ENCODE measurements at regions not wholly inside any gene's neighbourhood (a gene's known extent, or its start where the extent isn't known, plus 50 kb on each side); places are given as distances from the start of the nearest gene placed in this dataset.

DNA sequence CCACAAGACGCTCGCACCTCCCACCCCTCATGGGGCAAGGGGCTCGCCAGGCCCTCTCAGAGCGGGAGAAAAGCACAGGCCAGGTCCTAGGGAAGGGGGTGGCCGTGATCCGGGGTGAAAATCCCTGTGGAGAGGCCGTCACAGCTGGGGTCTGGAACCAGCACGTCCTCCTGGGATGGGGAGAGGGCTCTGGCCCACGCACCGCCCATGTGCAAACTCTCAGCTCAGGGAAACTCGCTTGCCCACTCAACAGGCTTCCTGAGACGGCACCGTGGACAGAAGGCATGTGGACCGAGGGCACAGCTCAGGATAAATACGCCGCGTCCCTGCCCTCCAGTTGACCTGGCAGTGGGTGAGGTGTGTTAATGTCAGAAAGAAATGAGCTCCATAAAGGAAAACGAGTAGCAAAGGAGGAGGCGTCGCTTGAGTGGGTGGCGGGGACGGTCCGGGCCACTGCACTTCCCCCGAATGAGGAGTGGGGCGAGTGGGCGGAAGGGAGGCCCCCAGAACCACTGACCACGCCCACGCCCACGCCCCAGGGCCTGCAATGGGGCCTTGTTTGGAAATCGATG lies 57.6 kb upstream of the GALNT9 start:
- TF ChIP-seq, protein P1, sequence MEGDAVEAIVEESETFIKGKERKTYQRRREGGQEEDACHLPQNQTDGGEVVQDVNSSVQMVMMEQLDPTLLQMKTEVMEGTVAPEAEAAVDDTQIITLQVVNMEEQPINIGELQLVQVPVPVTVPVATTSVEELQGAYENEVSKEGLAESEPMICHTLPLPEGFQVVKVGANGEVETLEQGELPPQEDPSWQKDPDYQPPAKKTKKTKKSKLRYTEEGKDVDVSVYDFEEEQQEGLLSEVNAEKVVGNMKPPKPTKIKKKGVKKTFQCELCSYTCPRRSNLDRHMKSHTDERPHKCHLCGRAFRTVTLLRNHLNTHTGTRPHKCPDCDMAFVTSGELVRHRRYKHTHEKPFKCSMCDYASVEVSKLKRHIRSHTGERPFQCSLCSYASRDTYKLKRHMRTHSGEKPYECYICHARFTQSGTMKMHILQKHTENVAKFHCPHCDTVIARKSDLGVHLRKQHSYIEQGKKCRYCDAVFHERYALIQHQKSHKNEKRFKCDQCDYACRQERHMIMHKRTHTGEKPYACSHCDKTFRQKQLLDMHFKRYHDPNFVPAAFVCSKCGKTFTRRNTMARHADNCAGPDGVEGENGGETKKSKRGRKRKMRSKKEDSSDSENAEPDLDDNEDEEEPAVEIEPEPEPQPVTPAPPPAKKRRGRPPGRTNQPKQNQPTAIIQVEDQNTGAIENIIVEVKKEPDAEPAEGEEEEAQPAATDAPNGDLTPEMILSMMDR (IDR thresholded peaks at IDR 0.05; ENCODE audit: control insufficient read depth, extremely low read depth, insufficient read depth) = no peak
- no peak overlapping the region for H3K4me3 ChIP-seq (ENCODE audit: low read depth, low read length)
- DNase-seq (ENCODE audit: low read depth) = no peak

DNA sequence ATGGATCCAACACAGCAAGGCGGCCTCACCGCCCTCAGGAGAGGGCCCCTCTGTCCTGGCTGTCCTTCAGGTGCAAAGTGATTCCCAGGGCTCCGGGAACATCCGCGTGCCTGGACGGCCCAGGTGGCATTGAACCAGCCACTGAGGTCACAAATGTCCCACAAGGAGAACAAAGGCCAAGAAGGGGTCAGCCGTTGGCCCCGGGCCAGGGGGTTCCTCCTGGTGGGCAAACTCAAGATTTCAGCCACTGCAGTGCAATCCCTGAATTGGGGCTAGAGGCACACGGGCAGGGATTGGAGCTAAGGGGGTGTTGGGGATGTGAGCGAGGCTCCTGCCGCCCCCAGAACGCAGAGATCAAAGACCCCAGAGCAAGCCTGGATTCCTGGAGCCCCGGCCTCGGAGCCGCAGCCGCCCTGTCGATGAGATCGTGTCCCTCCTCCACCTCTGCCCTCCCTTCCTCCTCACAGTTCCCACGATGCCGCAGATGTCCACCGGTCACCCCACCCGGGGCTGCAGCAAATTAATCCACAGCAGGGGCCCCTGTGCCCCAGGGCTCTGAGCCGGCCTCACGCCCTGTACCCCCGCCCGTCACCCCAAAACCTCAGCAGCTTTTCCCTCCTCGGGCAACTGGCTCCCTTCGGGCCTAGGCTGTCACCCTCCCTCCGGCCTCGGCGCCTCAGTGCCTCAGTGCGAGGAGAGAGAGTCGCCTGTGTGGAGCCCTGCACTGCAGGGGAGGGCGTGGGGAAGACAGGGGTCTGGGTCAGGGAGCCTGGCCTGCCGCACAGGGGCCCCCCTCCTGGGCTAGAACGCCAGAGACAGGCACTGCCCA lies 56.7 kb upstream of the GALNT9 start:
- DNase-seq (ENCODE audit: low read depth) = no peak
- TF ChIP-seq, protein P1 (IDR thresholded peaks at IDR 0.05; ENCODE audit: control insufficient read depth, extremely low read depth, insufficient read depth) = no peak
- no peak overlapping the region for H3K4me3 ChIP-seq (ENCODE audit: low read depth, low read length)

DNA sequence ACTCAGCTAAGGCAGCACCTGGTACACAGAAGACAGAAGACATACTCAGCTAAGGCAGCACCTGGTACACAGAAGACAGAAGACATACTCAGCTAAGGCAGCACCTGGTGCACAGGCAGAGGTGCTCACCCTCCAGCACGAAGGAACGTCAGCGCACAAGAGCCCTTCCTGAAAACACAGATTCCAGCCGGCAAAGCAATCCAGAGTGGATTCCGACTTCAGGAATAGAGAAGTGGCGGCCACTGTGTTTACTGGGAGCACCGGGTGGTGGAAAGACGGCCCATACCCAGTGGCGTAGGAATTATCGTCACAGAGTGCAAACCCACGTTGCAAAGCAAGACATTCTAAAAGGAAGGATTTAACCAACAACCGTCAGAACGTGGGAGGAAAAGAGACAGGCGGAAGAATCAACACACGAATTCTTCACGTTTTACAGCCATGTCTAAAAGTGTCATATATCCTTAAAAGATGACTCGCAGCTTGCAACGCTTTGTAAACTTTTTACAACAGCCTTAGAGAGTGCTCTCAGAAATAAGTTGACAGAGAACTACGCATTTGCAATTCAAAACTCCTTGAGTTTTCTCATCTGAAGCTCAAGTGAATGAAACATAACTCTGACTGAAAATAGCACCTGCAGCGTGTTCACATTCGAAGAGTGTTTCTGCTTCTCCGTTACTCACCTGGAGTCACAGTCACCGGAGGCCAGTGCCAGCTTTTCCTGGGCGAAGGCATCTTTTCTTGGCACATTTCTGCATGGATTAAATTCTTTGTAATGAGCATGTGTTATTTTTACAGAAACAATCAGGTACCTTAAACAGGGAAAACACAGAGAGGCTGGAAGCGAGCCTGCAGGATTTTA lies 55.8 kb upstream of the GALNT9 start:
- TF ChIP-seq, protein P1 (IDR thresholded peaks at IDR 0.05; ENCODE audit: control insufficient read depth, extremely low read depth, insufficient read depth) = no peak
- no peak for DNase-seq (ENCODE audit: low read depth)
- no peak overlapping the region for H3K4me3 ChIP-seq (ENCODE audit: low read depth, low read length)

DNA sequence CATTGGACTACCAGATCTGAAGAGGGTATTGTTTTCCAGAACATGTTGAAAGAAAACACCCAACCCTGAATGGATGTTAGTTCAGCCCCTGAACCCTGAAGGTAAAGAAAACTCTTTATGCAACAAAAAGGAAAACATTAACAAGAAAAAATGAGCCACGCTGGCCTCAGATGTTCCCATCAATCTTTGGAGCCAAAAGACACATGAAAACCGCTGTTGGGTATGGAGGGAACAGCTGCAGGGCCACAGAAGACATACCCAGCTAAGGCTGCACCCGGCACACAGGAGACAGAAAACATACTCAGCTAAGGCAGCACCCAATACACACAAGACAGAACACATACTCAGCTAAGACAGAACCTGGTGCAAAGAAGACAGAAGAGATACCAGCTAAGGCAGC lies 51.3 kb upstream of the GALNT9 start:
- no peak for DNase-seq (ENCODE audit: low read depth)
- TF ChIP-seq, protein P1 (IDR thresholded peaks at IDR 0.05; ENCODE audit: control insufficient read depth, extremely low read depth, insufficient read depth) = no peak
- H3K4me3 ChIP-seq (ENCODE audit: low read depth, low read length) = no peak overlapping the region

DNA sequence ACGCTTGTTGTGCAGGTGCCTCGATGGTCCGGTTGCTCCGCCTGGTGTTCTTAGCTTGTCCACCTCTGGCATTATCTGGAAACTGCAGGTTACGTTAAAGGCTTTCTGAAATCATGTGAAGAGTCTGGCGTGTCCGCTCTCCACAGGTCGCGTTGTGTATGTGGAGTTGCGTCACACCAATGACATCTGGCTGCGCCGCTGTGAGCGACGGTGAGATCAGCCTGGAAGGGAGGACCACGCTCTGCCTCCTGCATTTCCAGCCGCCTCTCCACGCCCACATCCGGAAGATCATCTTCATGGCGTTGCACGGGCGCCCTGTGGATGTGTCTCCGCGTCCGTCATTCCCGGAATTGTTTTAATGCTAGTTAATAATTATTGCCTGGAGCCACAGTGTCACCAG lies 50.6 kb upstream of the GALNT9 start:
- TF ChIP-seq, protein P1 (IDR thresholded peaks at IDR 0.05; ENCODE audit: control insufficient read depth, extremely low read depth, insufficient read depth) = no peak
- DNase-seq (ENCODE audit: low read depth) = no peak
- H3K4me3 ChIP-seq (ENCODE audit: low read depth, low read length) = no peak overlapping the region

DNA sequence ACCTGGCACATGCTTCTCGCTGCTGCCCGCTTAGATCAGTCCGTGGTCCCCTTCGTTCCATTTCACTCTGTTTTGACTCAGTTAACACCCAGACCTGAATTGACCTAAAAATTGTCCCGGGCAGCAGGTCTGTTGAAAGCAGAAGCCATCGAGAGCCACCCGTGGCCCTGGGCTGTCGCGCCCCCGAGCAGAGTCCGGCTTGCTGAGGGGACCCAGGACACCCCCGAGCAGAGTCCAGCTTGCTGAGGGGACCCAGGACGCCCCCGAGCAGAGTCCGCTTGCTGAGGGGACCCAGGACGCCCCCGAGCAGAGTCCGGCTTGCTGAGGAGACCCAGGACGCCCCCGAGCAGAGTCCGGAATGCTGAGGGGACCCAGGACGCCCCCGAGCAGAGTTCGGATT lies 50.2 kb upstream of the GALNT9 start:
- TF ChIP-seq, protein P1 (IDR thresholded peaks at IDR 0.05; ENCODE audit: control insufficient read depth, extremely low read depth, insufficient read depth) = no peak
- no peak for DNase-seq (ENCODE audit: low read depth)
- H3K4me3 ChIP-seq (ENCODE audit: low read depth, low read length) = no peak overlapping the region
